Putamen (tissue), 1 donor: ENCODE measurements at regions not wholly inside any gene's neighbourhood (a gene's known extent, or its start where the extent isn't known, plus 50 kb on each side); places are given as distances from the start of the nearest gene placed in this dataset.
A peak's percentile ranks its signal among the peaks of the same experiment; 100 is the strongest.
"Not testable (repeated sequence)": the region's sequence is repeated elsewhere in the genome, so short reads cannot be mapped to it uniquely, and the experiment has no call there.

Experiments
- DNase-seq: peaks from one replicate; pipeline ENCODE4 v3.0.0-alpha.2; 2016; ENCODE audit warnings: low spot score

- no peak for DNase-seq
These were observed 112.9 kb upstream of the WARS2 start for GRCh38 chr1:119253366-119253765.

- DNase-seq, result no peak
These were observed 113.7 kb upstream of the WARS2 start for GRCh38 chr1:119254067-119254720.

- not testable (repeated sequence) for DNase-seq
These were observed 112.5 kb upstream of the HAO2 start for GRCh38 chr1:119256089-119256488.

GRCh38 chr1:119260506-119260905 lies 108.1 kb upstream of the HAO2 start:
- DNase-seq, result no peak

- DNase-seq, result no peak
These were observed 102.2 kb upstream of the HAO2 start for GRCh38 chr1:119266386-119266785.

GRCh38 chr1:119266858-119267257 lies 101.7 kb upstream of the HAO2 start:
- DNase-seq, result no peak

GRCh38 chr1:119267288-119267687 lies 101.3 kb upstream of the HAO2 start:
- DNase-seq, result not testable (repeated sequence)

GRCh38 chr1:119268879-119269278 lies 99.7 kb upstream of the HAO2 start:
- DNase-seq, result no peak

GRCh38 chr1:119275145-119276134 lies 93.1 kb upstream of the HAO2 start:
- DNase-seq, result no peak

GRCh38 chr1:119276558-119276957 lies 92.0 kb upstream of the HAO2 start:
- no peak for DNase-seq

- DNase-seq, result peak; percentile 20
These were observed 88.9 kb upstream of the HAO2 start for GRCh38 chr1:119279456-119280381.

- no peak for DNase-seq
These were observed 83.1 kb upstream of the HAO2 start for GRCh38 chr1:119285482-119285881.

GRCh38 chr1:119286587-119287181 lies 81.9 kb upstream of the HAO2 start:
- DNase-seq, result no peak

GRCh38 chr1:119288751-119289150 lies 79.8 kb upstream of the HAO2 start:
- DNase-seq, result no peak

GRCh38 chr1:119290297-119290696 lies 78.3 kb upstream of the HAO2 start:
- no peak for DNase-seq

- no peak for DNase-seq
These were observed 76.9 kb upstream of the HAO2 start for GRCh38 chr1:119291611-119292206.

GRCh38 chr1:119293797-119294196 lies 74.8 kb upstream of the HAO2 start:
- no peak for DNase-seq

GRCh38 chr1:119294199-119294598 lies 74.4 kb upstream of the HAO2 start:
- no peak for DNase-seq

GRCh38 chr1:119294722-119295121 lies 73.9 kb upstream of the HAO2 start:
- DNase-seq, result no peak

- no peak for DNase-seq
These were observed 69.8 kb upstream of the HAO2 start for GRCh38 chr1:119298687-119299303.

- no peak for DNase-seq
These were observed 66.6 kb upstream of the HAO2 start for GRCh38 chr1:119302011-119302410.
